H1 (cell line): ENCODE measurements at regions not wholly inside any gene's neighbourhood (a gene's known extent, or its start where the extent isn't known, plus 50 kb on each side); places are given as distances from the start of the nearest gene placed in this dataset.

Experiments used
- CTCF ChIA-PET: fragments of 300-600 bp; sonication (Branson Sonifier 250); formaldehyde crosslinking; loops from one replicate; lab custom pipeline; 2021; ENCODE audit not compliant: partially characterized antibody; lab: Charles Lee
- POLR2A ChIA-PET: fragments of 300-600 bp; sonication (Branson Sonifier 250); formaldehyde crosslinking; loops from one replicate; lab custom pipeline; 2021; ENCODE audit warnings: inconsistent platforms; ENCODE audit not compliant: partially characterized antibody; lab: Charles Lee
- DNase-seq, 2 experiments: peaks; one replicate each; pipeline versions ENCODE4 v3.0.0 to v3.0.0-alpha.2; 2010 to 2022; ENCODE audit warnings: low spot score in 2 of 2, low read depth in 1 of 2, mixed read lengths in 1 of 2
- FAIRE-seq: peaks from 2 replicates; lab custom pipeline; 2011; peaks lifted over from hg19 to GRCh38; lab: Jason Lieb, UNC
- H2AFZ ChIP-seq: 2 replicates; pipeline ENCODE4 v1.8.1; 2012; ENCODE audit warnings: low read length, inconsistent platforms
- H2AK5ac ChIP-seq: 2 replicates; pipeline ENCODE4 v1.6.1; 2013; ENCODE audit warnings: low read depth, low read length
- H2BK120ac ChIP-seq: replicated peaks from 2 replicates; pipeline ENCODE3; 2013; ENCODE audit warnings: low read depth, low read length, inconsistent platforms
- H2BK12ac ChIP-seq: 2 replicates; pipeline ENCODE4 v1.6.1; 2013; ENCODE audit warnings: low read depth, low read length
- H2BK15ac ChIP-seq: 2 replicates; pipeline ENCODE4 v1.6.1; 2013; ENCODE audit warnings: low read length
- H2BK20ac ChIP-seq: 2 replicates; pipeline ENCODE4 v1.6.1; 2013; ENCODE audit warnings: low read length
- H2BK5ac ChIP-seq: 2 replicates; pipeline ENCODE4 v1.6.1; 2013; ENCODE audit warnings: low read depth, low read length
- H3K14ac ChIP-seq: 2 replicates; pipeline ENCODE4 v1.6.1; 2013; ENCODE audit warnings: inconsistent platforms; ENCODE audit not compliant: insufficient read length
- H3K18ac ChIP-seq: 2 replicates; pipeline ENCODE4 v1.6.1; 2013; ENCODE audit warnings: low read length; ENCODE audit errors: extremely low read depth
- H3K23ac ChIP-seq: 2 replicates; pipeline ENCODE4 v1.6.1; 2013; ENCODE audit warnings: inconsistent platforms; ENCODE audit not compliant: insufficient read length
- H3K23me2 ChIP-seq: 2 replicates; pipeline ENCODE4 v1.6.1; 2013; ENCODE audit warnings: low read depth, low read length
- H3K27ac ChIP-seq: 2 replicates; pipeline ENCODE4 v1.6.1; 2011; ENCODE audit warnings: low read depth, low read length, inconsistent platforms
- H3K27me3 ChIP-seq, 4 experiments: replicated peaks in 1 of 4; 1 replicate in 1 of 4; 2 replicates in 3 of 4; pipeline versions ENCODE4 v1.6.1 to v1.8.1; 2011 to 2013; ENCODE audit warnings: low read length in 3 of 4, mild to moderate bottlenecking in 3 of 4, inconsistent platforms in 2 of 4, mixed read lengths in 2 of 4, moderate library complexity in 1 of 4; ENCODE audit not compliant: control insufficient read depth in 3 of 4, insufficient read depth in 3 of 4; ENCODE audit errors: extremely low read depth in 1 of 4
- H3K36me3 ChIP-seq, 4 experiments: 2 replicates each; pipeline versions ENCODE4 v1.6.1 to v1.8.1; 2011 to 2013; ENCODE audit warnings: mild to moderate bottlenecking in 4 of 4, low read length in 3 of 4, moderate library complexity in 2 of 4, control low read depth in 1 of 4, inconsistent platforms in 1 of 4; ENCODE audit not compliant: insufficient read depth in 4 of 4, control insufficient read depth in 2 of 4
- H3K4ac ChIP-seq: replicated peaks from 2 replicates; pipeline ENCODE3; 2013; ENCODE audit warnings: low read length, low read depth, mixed read lengths, inconsistent platforms; ENCODE audit not compliant: insufficient read length
- H3K4me1 ChIP-seq, 4 experiments: replicated peaks in 1 of 4; 1 replicate in 1 of 4; 2 replicates in 3 of 4; pipeline versions ENCODE4 v1.6.1 to v1.8.1; 2011 to 2013; ENCODE audit warnings: low read length in 3 of 4, inconsistent platforms in 2 of 4, mixed read lengths in 1 of 4; ENCODE audit not compliant: insufficient read depth in 4 of 4, control insufficient read depth in 3 of 4
- H3K4me2 ChIP-seq, 2 experiments: 2 replicates each; pipeline versions ENCODE4 v1.6.1 to v1.8.1; 2011 to 2013; ENCODE audit warnings: low read depth in 2 of 2, low read length in 2 of 2, control low read depth in 1 of 2, inconsistent platforms in 1 of 2, mild to moderate bottlenecking in 1 of 2; ENCODE audit not compliant: insufficient read depth in 1 of 2
- H3K4me3 ChIP-seq, 4 experiments: fragments of 200-600, 300-600 bp in 1 of 4; sonication (generic), shearing (Covaris generic), sonication (Bioruptor Twin) in 1 of 4; 2 replicates each; pipeline versions ENCODE4 v1.5.1 to v1.8.1; 2011 to 2016; ENCODE audit warnings: low read length in 4 of 4, low read depth in 3 of 4, control low read depth in 2 of 4, inconsistent platforms in 2 of 4, mild to moderate bottlenecking in 2 of 4, mixed read lengths in 1 of 4, moderate library complexity in 1 of 4; ENCODE audit not compliant: insufficient read depth in 2 of 4; ENCODE audit errors: extremely low read depth in 1 of 4
- H3K56ac ChIP-seq: replicated peaks from 2 replicates; pipeline ENCODE3; 2013; ENCODE audit warnings: low read depth, mild to moderate bottlenecking, mixed read lengths, low read length, inconsistent platforms; ENCODE audit not compliant: insufficient read length
- H3K79me1 ChIP-seq: 2 replicates; pipeline ENCODE4 v1.6.1; 2013; ENCODE audit warnings: low read depth, low read length, control low read depth
- H3K79me2 ChIP-seq, 2 experiments: 2 replicates each; pipeline versions ENCODE4 v1.6.1 to v1.8.1; 2012 to 2013; ENCODE audit warnings: low read length in 2 of 2, mild to moderate bottlenecking in 2 of 2, inconsistent platforms in 1 of 2; ENCODE audit not compliant: insufficient read depth in 2 of 2, control insufficient read depth in 1 of 2
- H3K9ac ChIP-seq, 4 experiments: replicated peaks in 1 of 4; 1 replicate in 1 of 4; 2 replicates in 3 of 4; pipeline versions ENCODE4 v1.6.1 to v1.8.1; 2011 to 2013; ENCODE audit warnings: low read depth in 3 of 4, low read length in 3 of 4, control low read depth in 2 of 4, mild to moderate bottlenecking in 2 of 4, moderate library complexity in 2 of 4, inconsistent platforms in 1 of 4; ENCODE audit errors: extremely low read depth in 1 of 4
- H3K9me3 ChIP-seq, 2 experiments: 2 replicates each; pipeline versions ENCODE4 v1.6.1 to v1.8.1; 2012 to 2013; ENCODE audit warnings: mild to moderate bottlenecking in 2 of 2, moderate library complexity in 2 of 2, control low read depth in 1 of 2, inconsistent platforms in 1 of 2, low read depth in 1 of 2, low read length in 1 of 2, mixed read lengths in 1 of 2; ENCODE audit not compliant: insufficient read depth in 2 of 2
- H4K20me1 ChIP-seq, 2 experiments: replicated peaks in 1 of 2; 2 replicates each; pipeline versions ENCODE3 to v1.8.1; 2011 to 2013; ENCODE audit warnings: inconsistent platforms in 2 of 2, low read length in 2 of 2, mild to moderate bottlenecking in 1 of 2; ENCODE audit not compliant: insufficient read depth in 2 of 2, control insufficient read depth in 1 of 2
- H4K5ac ChIP-seq: 2 replicates; pipeline ENCODE4 v1.6.1; 2013; ENCODE audit warnings: low read length, low read depth, mixed read lengths, inconsistent platforms; ENCODE audit not compliant: insufficient read length
- H4K8ac ChIP-seq: 2 replicates; pipeline ENCODE4 v1.8.0; 2013; ENCODE audit warnings: mild to moderate bottlenecking, moderate library complexity, low read length, inconsistent platforms; ENCODE audit not compliant: insufficient read depth; ENCODE audit errors: extremely low read depth
- H4K91ac ChIP-seq: replicated peaks from 2 replicates; pipeline ENCODE3; 2013; ENCODE audit warnings: low read length, mixed read lengths, inconsistent platforms; ENCODE audit not compliant: insufficient read length
- CBX5 ChIP-seq: fragments of 300-800, 300-1000 bp; sonication (generic); IDR thresholded peaks from 2 replicates; pipeline ENCODE4 v1.7.1; 2016; ENCODE audit warnings: antibody characterized with exemption, low read length, low read depth
- CTBP2 ChIP-seq: IDR thresholded peaks from 2 replicates; pipeline ENCODE4 v1.7.0; 2011; ENCODE audit warnings: borderline replicate concordance, mild to moderate bottlenecking, moderate library complexity, mixed read lengths, low read length; ENCODE audit not compliant: insufficient read depth, insufficient read length
- FOSL1 ChIP-seq: IDR thresholded peaks from 2 replicates; pipeline ENCODE4 v1.6.1; 2011; ENCODE audit warnings: mild to moderate bottlenecking, low read depth, low read length, moderate library complexity; ENCODE audit not compliant: insufficient read depth
- GTF2F1 ChIP-seq: IDR thresholded peaks from 2 replicates; pipeline ENCODE4 v1.6.1; 2012; ENCODE audit warnings: low read depth, low read length, improper control_type of control experiment, borderline replicate concordance
- JUND ChIP-seq: IDR thresholded peaks from 2 replicates; pipeline ENCODE4 v1.6.1; 2011; ENCODE audit warnings: mild to moderate bottlenecking, improper control_type of control experiment, low read length
- PHF8 ChIP-seq: fragments of 200-600 bp; sonication (generic); conservative IDR thresholded peaks from 2 replicates; pipeline ENCODE4 v1.7.1; 2012; ENCODE audit warnings: low read depth, mild to moderate bottlenecking, inconsistent platforms, low read length, moderate library complexity
- RAD21 ChIP-seq, 2 experiments: IDR thresholded peaks in 1 of 2; conservative IDR thresholded peaks in 1 of 2; 2 replicates each; pipeline ENCODE4 v1.6.1; 2011; ENCODE audit warnings: low read depth in 2 of 2, low read length in 2 of 2, improper control_type of control experiment in 1 of 2, inconsistent platforms in 1 of 2, mild to moderate bottlenecking in 1 of 2, moderate library complexity in 1 of 2
- SP2 ChIP-seq: IDR thresholded peaks from 2 replicates; pipeline ENCODE4 v1.6.1; 2012; ENCODE audit warnings: mild to moderate bottlenecking, low read length, inconsistent platforms
- SRF ChIP-seq: IDR thresholded peaks from 2 replicates; pipeline ENCODE4 v1.6.1; 2011; ENCODE audit warnings: mild to moderate bottlenecking, low read depth, low read length, moderate library complexity
- WGBS, 2 experiments: shearing (Covaris generic) in 1 of 2; methylation state at CpG; one replicate each; pipeline versions ENCODE4 v1.1.6 to v1.1.7; 2013 to 2015; ENCODE audit warnings: low lambda C conversion rate in 2 of 2, mixed read lengths in 2 of 2, inconsistent platforms in 1 of 2, low coverage in 1 of 2, missing lambda C conversion rate in 1 of 2; ENCODE audit not compliant: insufficient replicate concordance in 2 of 2, insufficient coverage in 1 of 2, insufficient read length in 1 of 2; ENCODE audit errors: extremely low coverage in 1 of 2, missing lambda C conversion rate in 1 of 2; 5-methylcytosine and 5-hydroxymethylcytosine counted together
- TF ChIP-seq, protein P1 (sequence below): IDR thresholded peaks from 2 replicates; pipeline ENCODE4 v1.6.1; 2012; ENCODE audit warnings: inconsistent platforms

DNA sequence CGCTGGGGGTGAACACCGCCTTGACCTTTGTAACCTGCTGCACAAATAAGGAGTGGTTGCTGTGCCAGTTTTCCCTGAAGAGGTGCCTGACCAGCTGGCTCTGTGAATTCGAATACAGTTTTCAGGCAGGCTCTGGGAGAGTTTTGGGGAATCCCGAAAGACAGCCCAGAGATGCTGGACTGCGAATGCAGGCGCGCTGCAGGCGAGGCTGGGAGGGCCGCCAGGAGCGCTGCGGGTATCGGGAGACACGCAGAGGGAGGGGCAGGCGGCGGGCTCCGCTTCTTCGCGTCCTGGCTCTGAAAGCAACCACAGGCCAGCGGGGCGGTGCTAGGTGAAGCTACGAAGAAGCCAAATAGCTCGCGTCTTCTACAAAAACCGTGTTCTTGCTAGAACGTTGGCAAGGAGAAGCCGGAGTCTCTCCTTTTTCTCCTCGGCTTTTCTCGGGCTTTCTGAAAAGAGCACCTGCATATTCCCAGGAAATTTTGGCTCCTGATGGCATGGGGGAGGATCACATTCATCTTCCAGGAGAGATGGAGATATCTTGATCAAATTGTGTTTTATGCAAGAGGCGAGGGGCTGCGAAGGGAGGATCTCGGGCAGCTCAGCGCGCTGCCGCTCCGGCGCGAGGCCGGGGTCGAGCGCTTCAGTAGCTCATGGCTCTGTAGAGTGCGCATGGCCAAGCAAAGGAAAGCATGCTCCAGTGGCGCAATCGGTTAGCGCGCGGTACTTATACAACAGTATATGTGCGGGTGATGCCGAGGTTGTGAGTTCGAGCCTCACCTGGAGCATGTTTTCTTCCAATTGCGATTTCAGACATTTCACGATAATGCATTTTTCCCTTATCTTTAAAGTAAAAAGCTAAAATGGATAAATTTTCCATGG lies 158.1 kb upstream of the ZNF184 start:
- peak overlapping the region; percentile 89 for H2AFZ ChIP-seq
- no peak overlapping the region for H3K56ac ChIP-seq
- no peak overlapping the region for H2BK15ac ChIP-seq
- H3K4me3 ChIP-seq = peak overlapping the region; percentile 83 to 97 (median 94)
- H3K14ac ChIP-seq = no peak overlapping the region
- H2BK12ac ChIP-seq = no peak overlapping the region
- H2BK5ac ChIP-seq = no peak overlapping the region
- no peaks in the 10 kb centered on the region for H3K79me2 ChIP-seq
- H2BK20ac ChIP-seq = peak overlapping the region; percentile 55; the same call in 1 of the 2 replicates
- no peak overlapping the region for H4K5ac ChIP-seq
- CTCF ChIA-PET = interaction anchor here (0.6 to 4.6 kb wide), 14 partner anchors 7 to 427 kb away, joined by 3 to 28 read pairs (median 4); no protein-coding TSS in a partner anchor
- no peak overlapping the region for H3K23ac ChIP-seq
- H3K27me3 ChIP-seq = peaks cover 0 to 3% (median 0%) of the 10 kb centered on the region in 4 experiments; a peak in 1 of 7 replicates
- H3K79me1 ChIP-seq = no peaks in the 10 kb centered on the region
- no peaks in the 10 kb centered on the region for H3K9me3 ChIP-seq
- H3K4me1 ChIP-seq = peaks cover 0 to 6% (median 2%) of the 10 kb centered on the region in 4 experiments; a peak in 3 of 7 replicates
- no peak overlapping the region for H2AK5ac ChIP-seq
- FAIRE-seq (peak; percentile 57), DNase-seq (peak; percentile 82 to 98)
- H3K9ac ChIP-seq = peak overlapping the region in 3 of 4 experiments; percentile 36 to 84 (median 43); a peak in 3 of 7 replicates
- no peak overlapping the region for H4K91ac ChIP-seq
- WGBS, 2 experiments = 2% methylated on average over 51 of the region's 51 CpGs; no CpG with 5 or more reads in 1 of the 2 experiments
- peak overlapping the region; percentile 2 for H2BK120ac ChIP-seq
- H3K4me2 ChIP-seq = peak overlapping the region; percentile 71 to 83
- H4K8ac ChIP-seq = no peak overlapping the region
- no peaks in the 10 kb centered on the region; the same call in 1 of the 2 replicates for H3K23me2 ChIP-seq
- H3K27ac ChIP-seq = no peak overlapping the region
- no peaks in the 10 kb centered on the region for H3K36me3 ChIP-seq
- no peak overlapping the region for H3K4ac ChIP-seq
- peak overlapping the region; percentile 51 for H3K18ac ChIP-seq
- H4K20me1 ChIP-seq = no peaks in the 10 kb centered on the region
- POLR2A ChIA-PET = interaction anchor here (1.0 to 1.9 kb wide), 4 partner anchors 16 to 177 kb away, joined by 3 to 5 read pairs (median 4); a partner anchor contains a TSS
- TF ChIP-seq RAD21 (IDR thresholded peaks at IDR 0.05 in 1 of 2, conservative IDR thresholded peaks at IDR 0.05 in 1 of 2; ENCODE audit: low read depth in 2 of 2, low read length in 2 of 2) (peak in 1 of 2 experiments; percentile 7; a peak in 1 of 4 replicates), CBX5 (no peak), FOSL1 (no peak), JUND (peak; percentile 18; the same call in 1 of the 2 replicates), SRF (no peak), SP2 (no peak), CTBP2 (no peak), PHF8 (peak; percentile 45; the same call in 1 of the 2 replicates), GTF2F1 (0 out of 2 replicates have a peak, but pooled peaks have one; percentile 42)
- TF ChIP-seq, protein P1, sequence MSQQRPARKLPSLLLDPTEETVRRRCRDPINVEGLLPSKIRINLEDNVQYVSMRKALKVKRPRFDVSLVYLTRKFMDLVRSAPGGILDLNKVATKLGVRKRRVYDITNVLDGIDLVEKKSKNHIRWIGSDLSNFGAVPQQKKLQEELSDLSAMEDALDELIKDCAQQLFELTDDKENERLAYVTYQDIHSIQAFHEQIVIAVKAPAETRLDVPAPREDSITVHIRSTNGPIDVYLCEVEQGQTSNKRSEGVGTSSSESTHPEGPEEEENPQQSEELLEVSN = peak; percentile 81
